HG03521 (cell line): ENCODE measurements at regions not wholly inside any gene's neighbourhood (a gene's known extent, or its start where the extent isn't known, plus 50 kb on each side); places are given as distances from the start of the nearest gene placed in this dataset.
A peak's percentile ranks its signal among the peaks of the same experiment; 100 is the strongest.
"Not testable (repeated sequence)": the region's sequence is repeated elsewhere in the genome, so short reads cannot be mapped to it uniquely, and the experiment has no call there.

Experiments
- ATAC-seq: cut with Tn5 transposase; IDR thresholded peaks from one replicate; pipeline ENCODE4 v1.9.1; 2021; ENCODE audit warnings: mild to moderate bottlenecking, moderate library complexity; ENCODE audit not compliant: unreplicated experiment

DNA sequence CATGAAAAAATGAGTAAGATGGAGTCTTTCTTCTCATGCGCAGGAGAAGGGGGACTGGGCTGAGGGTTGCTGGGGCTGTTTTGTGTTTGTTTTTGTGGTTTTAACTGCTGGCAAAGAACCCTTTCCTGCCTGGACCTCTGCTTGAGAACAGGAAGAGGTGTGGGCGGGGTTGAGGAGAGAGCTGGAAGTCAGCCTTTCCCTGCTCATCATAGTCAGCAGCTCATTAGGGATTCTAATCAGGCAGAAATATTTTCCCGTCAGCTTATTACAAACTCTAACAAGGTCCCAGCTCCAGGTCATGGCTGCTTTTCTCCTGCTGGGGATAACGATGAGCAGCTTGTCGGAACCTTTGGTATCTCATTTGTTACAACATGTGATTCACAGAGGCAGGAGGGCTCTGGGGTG is 185.0 kb upstream of the NRXN3 start:
- no peak for ATAC-seq

DNA sequence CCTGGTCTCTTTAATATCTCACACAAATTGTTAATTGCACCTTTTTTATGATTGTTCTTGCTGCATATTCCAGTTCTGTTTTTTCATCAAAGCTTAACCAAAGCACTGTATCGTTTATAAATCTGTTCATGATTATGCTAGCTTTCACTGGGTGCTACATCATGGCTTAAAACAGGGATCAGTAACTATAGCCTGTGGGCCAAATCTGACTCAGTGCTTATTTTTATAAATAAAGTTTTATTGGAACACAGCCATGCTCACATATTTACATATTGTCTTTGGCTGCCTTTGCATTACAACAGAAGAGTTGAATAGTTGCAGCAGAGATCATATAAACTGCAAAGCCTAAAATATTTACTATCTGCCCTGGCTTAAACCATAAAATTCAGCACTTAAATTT is 183.4 kb upstream of the NRXN3 start:
- no peak for ATAC-seq

DNA sequence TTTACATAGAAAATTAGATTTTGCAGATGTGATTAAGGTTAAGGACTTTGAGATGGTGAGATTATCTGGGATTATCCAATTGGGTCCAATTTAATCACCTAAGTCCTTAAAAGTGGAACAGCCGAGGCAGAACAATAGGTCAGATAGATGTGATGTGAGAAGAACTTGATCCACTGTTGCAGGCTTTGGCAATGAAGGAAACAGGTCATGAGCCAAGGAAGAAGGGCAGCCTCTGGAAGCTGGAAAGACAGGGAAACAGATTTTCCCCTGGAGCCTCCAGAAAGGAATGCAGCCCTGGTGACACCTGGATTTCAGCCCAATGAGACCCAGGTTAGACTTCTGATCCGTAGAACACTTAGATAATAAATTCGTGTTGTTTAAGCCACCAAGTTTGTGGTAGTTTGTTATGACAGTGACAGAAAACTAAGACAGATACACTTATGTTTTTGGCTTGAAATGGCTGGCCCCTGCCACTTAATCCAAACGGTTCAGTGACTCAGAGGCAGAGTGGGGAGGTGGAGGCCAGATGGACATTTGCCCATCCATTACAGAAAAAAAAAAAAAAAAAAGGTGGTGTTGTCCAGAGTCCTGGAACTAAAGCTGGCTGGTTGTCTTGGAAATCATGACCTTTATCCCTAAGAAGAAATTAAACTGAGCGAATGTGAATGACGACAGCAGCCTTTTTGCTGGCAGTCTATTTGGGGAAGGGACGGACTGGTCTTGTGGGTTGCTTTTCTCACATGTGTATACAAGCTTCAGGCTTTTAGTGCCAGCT is 181.9 kb upstream of the NRXN3 start:
- no peak for ATAC-seq

DNA sequence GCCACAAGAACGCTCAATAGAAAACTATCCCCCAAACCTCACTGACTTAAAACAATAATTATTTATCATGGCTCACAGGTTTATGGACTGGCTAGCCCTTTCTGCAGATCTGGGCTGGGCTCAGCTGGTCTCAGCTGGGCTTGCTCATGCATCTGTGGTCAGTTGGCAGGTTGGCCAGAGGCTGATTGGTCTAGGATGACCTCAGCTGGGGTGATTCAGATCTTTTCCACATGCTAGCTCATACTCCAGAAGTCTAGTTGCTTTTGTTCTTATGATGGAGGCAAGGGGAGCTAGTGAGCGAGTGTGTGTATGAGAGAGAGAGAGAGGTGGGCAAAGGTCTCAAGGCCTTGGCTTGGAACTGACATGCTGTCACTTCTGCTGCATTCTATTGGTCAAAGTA is 181.2 kb upstream of the NRXN3 start:
- ATAC-seq, result no peak

DNA sequence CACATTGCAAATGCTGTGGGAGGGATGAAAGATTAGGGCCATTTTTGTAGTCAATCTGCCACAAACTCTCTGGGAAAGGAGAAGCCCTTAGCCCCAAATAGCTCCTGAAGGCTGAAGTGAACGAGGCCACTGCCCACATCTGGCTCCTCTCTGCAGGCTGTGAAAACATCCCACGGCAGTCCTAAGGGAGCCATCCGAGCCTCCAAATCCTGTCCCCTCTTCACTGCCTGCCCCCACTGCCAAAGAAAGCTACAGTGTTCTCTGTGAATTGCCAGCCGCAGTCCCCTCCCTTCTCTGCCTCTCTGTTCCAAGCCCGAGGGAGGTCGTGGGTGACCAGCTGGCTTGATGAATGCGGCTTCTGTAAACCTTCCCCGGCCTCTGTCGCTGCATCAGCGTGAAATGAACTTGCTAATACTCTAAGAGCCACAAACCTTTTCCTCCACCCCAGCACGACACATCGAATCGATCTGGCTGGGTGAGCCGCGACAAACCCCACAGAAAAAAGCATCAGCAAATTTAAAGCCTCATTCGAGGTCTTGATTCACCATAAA is 180.7 kb upstream of the NRXN3 start:
- ATAC-seq, result no peak

DNA sequence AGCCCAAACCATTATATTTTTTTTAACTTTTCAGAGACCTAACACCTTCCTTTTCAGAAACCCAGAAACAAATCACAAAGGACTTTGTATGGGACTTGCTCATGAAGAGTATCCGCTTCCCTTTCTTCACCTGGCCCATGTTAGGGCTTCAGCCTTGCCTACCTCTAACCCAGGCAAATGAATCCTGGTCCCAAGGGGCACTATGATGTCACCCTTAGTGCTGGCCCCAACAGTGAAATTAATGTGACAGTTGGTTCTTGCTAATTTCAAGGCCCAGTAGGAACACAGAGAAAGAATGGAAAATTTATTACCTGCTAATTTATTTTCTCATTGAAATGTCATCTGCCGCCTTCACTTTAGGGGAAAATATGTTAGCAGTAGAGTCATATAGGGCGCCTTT is 179.8 kb upstream of the NRXN3 start:
- ATAC-seq, result no peak

DNA sequence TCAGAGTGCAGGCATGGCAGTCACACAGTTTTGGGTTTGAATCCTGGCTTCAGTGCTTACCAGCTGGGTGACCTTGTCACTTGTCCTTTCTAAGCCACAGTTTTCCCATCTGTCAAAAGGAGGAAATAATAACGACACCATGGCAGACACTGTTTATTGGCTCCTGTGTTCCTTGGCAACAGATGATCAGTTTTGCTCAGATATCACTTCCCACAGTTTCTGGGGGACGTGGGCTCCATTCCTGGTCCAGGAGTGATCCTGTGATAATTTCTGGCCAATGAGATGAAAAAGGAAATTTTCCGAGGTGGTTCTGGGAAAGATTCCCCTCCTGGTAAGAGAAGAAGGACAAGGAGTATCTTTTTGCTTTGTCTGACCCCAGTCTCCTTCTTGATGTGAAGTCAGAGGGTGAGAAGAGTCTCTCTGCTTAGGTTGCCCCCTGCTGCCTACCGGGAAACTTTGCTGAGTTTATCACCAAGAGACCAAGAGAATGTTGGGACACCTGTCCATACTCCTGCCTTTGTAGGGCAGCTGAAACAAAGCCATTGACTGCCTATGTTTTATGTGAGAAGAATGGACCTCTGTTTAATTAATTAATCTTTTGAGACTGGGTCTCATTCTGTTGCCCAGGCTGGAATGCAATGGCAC is 178.9 kb upstream of the NRXN3 start:
- ATAC-seq, result no peak

DNA sequence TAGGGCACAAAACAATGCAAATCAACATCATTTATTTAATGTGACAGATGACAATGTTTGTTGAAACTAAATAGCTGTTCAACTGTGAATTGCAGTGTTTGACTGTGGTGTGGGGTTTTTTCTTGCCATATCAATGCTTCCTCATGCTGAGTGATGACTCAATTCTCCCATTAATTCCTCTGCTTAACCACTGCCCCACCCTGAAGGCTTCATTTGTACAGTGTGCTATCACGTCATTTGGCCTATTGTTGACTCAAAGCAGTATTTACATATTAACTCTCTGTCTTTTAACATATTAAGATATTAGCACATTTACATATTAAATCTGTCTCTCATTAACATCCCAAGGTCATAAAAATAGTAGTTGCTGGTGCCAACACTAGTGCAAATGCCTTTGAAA is 164.8 kb upstream of the NRXN3 start:
- peak; percentile 90 for ATAC-seq

DNA sequence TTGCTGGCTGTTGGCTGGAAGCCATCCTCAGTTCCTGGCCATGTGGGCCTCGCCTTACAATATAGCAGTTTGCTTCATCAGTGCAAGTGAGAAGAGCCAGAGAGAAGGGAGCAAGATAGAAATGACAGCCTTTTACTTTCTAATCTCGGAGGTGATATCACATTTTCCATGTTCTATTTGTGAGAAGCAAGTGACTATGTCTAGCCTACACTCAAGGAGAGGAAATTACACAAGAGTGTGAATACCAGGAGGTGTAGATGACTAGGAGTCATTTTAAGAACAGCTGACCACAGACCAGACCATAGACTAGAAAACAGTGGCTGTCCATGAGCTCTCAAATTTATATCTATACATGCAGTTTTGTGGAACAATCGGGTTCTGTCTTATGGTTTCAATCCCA is 163.0 kb upstream of the NRXN3 start:
- ATAC-seq, result no peak

DNA sequence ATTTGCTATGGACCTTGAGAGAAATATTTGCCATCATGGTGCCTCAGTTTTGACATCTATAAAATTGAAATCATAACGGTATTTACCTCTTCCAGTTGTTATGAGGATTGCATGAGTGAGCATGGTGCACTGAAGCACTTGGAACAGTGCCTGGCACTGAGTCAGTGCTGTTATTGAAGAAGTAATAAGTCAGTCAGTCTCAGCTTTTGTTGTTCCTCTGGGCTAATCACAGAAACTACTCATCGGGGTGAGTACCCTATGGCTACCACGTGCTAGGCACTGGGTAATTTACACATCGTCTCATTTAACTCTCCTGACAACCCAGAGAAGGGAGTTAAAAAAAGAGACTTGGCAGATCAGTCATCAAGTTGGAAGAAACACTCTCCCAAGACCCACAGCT is 159.5 kb upstream of the NRXN3 start:
- ATAC-seq, result no peak

DNA sequence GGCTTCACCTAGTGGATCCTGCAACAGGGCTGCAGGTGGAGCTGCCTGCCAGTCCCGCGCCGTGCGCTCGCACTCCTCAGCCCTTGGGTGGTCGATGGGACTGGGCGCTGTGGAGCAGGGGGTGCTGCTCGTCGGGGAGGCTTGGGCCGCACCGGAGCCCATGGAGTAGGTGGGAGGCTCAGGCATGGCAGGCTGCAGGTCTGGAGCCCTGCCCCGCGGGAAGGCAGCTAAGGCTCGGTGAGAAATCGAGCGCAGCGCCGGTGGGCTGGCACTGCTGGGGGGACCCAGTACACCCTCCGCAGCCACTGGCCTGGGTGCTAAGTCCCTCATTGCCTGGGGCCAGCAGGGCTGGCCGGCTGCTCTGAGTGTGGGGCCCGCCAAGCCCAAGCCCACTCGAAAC is 156.3 kb upstream of the NRXN3 start:
- ATAC-seq, result not testable (repeated sequence)

DNA sequence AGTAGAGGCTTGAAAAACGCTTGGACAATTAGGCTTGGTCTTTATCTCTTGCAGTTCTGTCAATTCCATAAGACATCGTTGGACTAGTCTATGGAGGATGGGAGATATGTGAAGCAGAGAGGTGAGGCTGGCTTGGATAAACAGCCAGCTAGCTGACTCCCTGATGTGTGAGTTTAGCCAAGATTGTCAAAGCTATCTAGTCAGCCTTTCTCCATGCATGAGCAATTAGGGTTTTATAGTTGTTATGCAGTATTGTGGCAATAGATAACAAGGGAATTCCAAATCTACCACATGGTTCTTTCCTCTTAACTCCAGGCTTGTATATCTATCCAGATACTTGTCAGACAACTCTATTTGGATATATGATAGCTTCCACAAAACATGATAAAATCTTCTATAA is 153.6 kb upstream of the NRXN3 start:
- no peak for ATAC-seq

DNA sequence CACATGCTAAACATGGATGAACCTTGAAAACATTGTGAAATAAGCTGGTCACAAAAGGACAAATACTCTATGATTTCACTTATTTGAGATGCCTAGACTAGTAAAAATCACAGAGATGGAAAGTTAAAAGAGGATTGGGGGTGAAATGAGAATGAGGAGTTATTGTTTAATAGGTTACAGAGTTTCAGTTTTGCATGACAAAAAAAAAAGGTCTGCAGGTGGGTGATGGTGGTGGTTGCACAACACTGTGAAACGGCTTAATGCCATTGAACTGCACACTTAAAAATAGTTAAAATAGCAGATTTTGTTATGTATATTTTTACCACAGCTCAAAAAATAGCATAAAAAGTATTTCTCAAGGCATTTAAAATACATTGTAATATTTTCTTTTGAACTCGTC is 151.9 kb upstream of the NRXN3 start:
- no peak for ATAC-seq

DNA sequence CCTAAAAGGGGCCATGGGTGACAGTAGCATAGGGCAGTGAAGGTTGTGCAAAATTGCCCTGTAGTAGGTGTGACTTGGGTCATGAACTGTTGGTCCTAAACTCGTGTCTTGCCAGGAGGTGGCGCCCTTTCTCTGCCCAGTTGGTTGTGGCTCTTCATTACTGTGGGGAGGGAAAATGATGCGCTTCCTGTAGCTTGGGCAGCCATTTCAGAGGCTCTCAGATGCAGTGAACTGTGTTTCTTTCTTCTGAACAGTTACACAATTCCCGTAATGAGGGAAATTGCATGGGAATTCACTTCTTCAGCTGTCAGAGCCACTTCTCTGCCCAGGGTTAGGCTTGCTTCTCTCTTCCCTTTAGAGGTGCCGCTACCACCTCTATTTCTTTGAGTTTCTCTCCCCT is 148.1 kb upstream of the NRXN3 start:
- ATAC-seq, result peak; percentile 82

DNA sequence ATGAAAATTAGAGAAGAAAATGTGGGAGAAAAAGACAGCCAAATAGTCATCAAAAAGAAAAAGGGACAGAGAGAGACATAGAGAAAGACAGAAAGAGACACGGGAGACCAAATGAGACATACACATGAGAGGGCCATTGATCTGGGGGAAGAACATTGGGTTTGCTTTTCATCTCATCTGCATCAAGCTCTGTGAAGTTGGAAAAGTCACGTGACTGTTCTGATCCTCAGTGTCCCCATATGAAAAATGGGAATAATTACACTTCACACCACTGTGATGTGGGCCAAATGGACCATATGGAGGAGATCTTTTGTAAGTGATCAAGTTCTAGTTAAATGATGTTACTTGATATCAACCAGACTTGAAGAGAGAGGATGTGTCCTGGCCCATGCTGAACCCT is 147.1 kb upstream of the NRXN3 start:
- no peak for ATAC-seq

DNA sequence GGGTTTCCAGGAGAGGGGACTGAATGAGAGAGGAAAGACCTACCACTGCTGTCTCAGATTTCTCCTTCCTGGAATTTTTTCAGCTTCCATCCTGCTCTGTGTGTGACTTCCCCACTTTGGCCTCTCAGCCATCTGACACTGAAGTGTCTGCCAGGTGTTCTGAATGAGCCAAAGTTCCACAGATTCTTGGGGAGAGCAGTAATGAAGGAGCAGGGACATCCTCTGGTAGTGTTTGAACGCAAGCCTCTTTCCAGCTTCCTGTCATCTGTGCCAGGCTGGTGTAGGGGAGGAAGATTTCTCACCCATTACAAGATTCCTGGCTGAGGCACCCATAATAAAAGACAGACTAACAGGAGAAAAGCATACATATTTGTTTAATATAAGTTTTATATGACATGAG is 141.7 kb upstream of the NRXN3 start:
- no peak for ATAC-seq

DNA sequence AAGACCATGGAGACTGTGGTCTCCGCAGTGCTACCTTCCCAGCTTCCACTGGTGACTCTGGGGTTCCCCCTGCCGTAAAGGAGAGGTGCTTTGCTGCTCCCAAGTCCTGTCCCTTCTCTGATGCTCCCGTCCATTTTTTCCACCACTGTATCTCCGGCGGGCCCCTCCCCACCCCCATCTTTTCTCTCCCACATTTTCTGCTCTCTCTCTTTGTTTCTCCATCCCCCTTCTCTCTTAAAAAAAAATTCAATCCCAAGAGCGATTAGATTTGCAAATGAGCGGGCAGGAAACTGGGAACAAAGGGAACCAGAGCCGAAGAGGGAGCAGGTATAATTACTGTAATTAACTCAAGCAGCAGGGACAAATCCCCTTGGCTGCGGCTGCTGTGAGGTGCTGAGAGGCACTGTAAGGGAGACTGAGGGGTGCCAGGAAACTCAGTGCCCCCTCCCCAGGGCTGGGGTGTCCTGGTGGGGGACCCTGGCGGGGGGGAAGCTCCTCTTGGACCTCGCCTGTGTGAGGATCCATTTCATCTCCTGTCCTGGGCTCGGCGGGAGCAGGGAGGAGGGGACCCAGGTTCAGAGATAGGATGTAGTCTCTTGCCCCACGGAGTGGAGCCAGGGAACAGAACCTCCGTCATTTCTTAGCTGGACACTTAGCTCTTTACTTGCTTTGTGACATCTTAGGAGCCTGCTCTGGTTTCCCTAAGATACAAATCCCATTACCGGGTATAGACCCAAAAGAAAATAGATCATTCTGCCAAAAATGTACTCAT is 140.4 kb upstream of the NRXN3 start:
- no peak for ATAC-seq

DNA sequence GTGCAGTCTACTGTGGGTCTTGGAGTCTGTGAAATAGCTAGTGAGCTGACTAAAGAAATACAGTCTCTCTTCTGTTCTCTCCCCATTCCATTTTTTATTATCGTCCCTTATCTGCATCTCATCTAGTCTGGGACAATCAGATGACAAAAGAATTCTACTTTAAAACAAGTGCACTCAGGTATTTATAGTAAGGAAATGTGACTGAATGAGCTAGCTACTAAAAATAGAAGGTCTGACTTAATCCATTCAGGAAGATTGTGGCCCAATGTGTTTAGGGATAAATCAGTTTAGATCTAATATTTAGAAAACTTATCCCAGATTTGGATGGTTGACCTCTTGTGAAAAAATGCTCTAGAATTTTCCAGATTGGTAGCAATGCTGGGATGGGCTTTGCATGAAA is 126.8 kb upstream of the NRXN3 start:
- no peak for ATAC-seq

DNA sequence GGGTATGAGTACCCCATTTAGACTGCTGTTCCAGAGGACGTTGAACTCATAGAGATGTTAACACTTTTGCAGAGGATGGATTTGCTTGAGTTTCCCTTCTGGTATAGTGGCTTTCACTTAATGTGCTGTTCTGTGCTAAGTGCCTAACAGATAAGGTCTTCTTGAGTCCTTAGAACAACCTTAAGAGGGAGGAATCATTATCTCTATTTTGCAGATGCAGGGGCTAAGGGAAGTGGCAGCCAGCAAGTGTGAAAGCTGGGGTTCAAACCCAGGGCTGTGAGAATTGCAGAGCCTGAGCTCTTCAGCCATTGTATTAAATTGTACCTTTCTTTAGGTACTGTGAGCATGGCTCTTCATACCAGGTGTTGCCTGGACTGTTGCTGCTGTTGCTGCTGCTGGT is 122.1 kb upstream of the NRXN3 start:
- ATAC-seq, result no peak

DNA sequence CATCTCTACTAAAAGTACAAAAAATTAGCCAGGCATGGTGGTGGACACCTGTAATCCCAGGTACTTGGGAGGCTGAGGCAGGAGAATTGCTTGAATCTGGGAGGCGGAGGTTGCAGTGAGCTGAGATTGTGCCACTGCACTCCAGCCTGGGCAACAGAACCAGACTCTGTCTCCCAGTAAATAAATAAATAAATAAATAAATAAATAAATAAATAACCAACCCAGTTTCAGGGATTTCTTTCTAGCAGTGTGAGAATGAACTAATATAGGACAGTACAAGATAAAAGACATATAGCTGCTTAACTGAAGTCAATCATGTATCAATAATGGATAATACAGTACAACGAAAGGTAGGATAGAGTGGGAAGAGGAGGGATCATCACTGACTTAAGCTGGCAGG is 113.3 kb upstream of the NRXN3 start:
- not testable (repeated sequence) for ATAC-seq

DNA sequence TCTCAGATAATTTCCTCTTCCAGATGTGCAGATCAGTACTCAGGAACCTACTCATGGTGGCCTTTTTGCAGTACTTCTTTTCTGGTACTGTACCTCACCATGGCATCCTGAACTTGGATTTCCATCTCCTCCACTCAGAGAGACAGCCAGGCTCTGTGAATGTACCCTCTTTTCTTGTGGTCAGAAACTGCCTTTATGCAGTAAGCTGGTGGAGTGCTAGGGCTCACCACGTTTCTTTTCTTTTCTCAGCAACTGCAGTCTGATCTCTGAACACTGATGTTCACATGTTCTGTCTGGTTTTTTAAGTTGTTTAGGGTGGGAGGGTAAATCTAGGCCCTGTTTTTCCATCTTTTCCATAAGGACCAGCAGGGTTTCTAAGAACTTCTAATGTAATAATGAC is 99.8 kb upstream of the NRXN3 start:
- ATAC-seq, result no peak
